Neural crest cell (in vitro differentiated cells): ENCODE measurements at regions not wholly inside any gene's neighbourhood (a gene's known extent, or its start where the extent isn't known, plus 50 kb on each side); places are given as distances from the start of the nearest gene placed in this dataset.
A peak's percentile ranks its signal among the peaks of the same experiment; 100 is the strongest.

Experiments
- DNase-seq: peaks from one replicate; pipeline ENCODE4 v3.0.0; 2021; ENCODE audit warnings: low read depth, mixed read lengths, low spot score
- H3K27ac Mint-ChIP-seq: one replicate; pipeline ENCODE4 v1.8.0; 2021; ENCODE audit warnings: mild to moderate bottlenecking, mixed read lengths; ENCODE audit not compliant: unreplicated experiment
- H3K27me3 Mint-ChIP-seq: 2 replicates; pipeline ENCODE4 v1.8.0; 2021; ENCODE audit warnings: low read depth, mild to moderate bottlenecking, mixed read lengths
- H3K36me3 Mint-ChIP-seq: 2 replicates; pipeline ENCODE4 v1.8.0; 2021; ENCODE audit warnings: low read depth, mild to moderate bottlenecking, mixed read lengths
- H3K4me1 Mint-ChIP-seq: 2 replicates; pipeline ENCODE4 v1.8.0; 2021; ENCODE audit warnings: mixed read lengths
- H3K4me3 Mint-ChIP-seq: one replicate; pipeline ENCODE4 v1.8.0; 2021; ENCODE audit warnings: mild to moderate bottlenecking, mixed read lengths
- H3K9me3 Mint-ChIP-seq: 2 replicates; pipeline ENCODE4 v1.8.0; 2021; ENCODE audit warnings: mixed read lengths
- CTCF ChIP-seq: fragments of 200-600 bp; sonication (generic); conservative IDR thresholded peaks from 2 replicates; pipeline ENCODE4 v1.5.0; 2021; ENCODE audit warnings: antibody characterized with exemption, mild to moderate bottlenecking

GRCh38 chr10:63720072-63720537, 198.9 kb downstream of the REEP3 start:
- DNase-seq: peak; percentile 21
- Mint-ChIP-seq H3K36me3 (no peaks in the 10 kb centered on the region), H3K27ac (no peak overlapping the region), H3K4me1 (peaks cover 26% of the 10 kb centered on the region), H3K4me3 (no peak overlapping the region), H3K27me3 (peaks cover 3% of the 10 kb centered on the region), H3K9me3 (no peaks in the 10 kb centered on the region)
- TF ChIP-seq CTCF: peak; percentile 100

DNA sequence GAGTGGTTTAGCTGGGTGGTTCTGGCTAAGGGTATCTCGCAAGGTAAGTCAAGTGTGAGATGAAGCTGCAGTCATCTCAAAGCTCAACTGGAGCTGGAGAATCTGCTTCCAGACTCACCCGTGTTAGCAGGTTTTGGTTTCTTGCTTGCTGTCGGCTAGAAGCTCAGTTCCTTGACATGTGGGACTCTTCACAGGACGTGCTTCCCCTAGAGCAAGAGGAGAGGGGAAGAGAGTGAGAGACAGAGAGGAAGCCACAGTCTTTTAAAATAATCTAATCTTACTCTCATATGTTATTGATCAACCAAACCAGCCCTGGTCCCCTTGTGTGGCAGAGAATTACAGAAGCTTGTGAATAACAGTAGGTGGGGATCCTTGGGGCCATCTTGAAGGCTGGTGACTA, 199.5 kb downstream of the REEP3 start:
- Mint-ChIP-seq H3K4me3 (no peak overlapping the region), H3K9me3 (no peaks in the 10 kb centered on the region), H3K27ac (no peak overlapping the region)

GRCh38 chr10:63722537-63722936, 201.3 kb downstream of the REEP3 start:
- H3K9me3 Mint-ChIP-seq: no peaks in the 10 kb centered on the region
- no peaks in the 10 kb centered on the region for H3K36me3 Mint-ChIP-seq
- H3K4me3 Mint-ChIP-seq: no peak overlapping the region
- H3K4me1 Mint-ChIP-seq: peaks cover 9% of the 10 kb centered on the region
- H3K27me3 Mint-ChIP-seq: peaks cover 3% of the 10 kb centered on the region
- no peak for DNase-seq
- TF ChIP-seq CTCF: no peak
- no peak overlapping the region for H3K27ac Mint-ChIP-seq

More for the DNA sequence above, 199.5 kb downstream of the REEP3 start:
- Mint-ChIP-seq H3K4me1 (peaks cover 26% of the 10 kb centered on the region), H3K36me3 (no peaks in the 10 kb centered on the region), H3K27me3 (peaks cover 3% of the 10 kb centered on the region)
- no peak for TF ChIP-seq CTCF
- no peak for DNase-seq

GRCh38 chr10:63723320-63723719, 202.1 kb downstream of the REEP3 start:
- TF ChIP-seq CTCF: no peak
- Mint-ChIP-seq H3K9me3 (no peaks in the 10 kb centered on the region), H3K27ac (no peak overlapping the region), H3K36me3 (no peaks in the 10 kb centered on the region), H3K27me3 (peaks cover 3% of the 10 kb centered on the region), H3K4me3 (no peak overlapping the region), H3K4me1 (peaks cover 3% of the 10 kb centered on the region)
- DNase-seq: no peak

DNA sequence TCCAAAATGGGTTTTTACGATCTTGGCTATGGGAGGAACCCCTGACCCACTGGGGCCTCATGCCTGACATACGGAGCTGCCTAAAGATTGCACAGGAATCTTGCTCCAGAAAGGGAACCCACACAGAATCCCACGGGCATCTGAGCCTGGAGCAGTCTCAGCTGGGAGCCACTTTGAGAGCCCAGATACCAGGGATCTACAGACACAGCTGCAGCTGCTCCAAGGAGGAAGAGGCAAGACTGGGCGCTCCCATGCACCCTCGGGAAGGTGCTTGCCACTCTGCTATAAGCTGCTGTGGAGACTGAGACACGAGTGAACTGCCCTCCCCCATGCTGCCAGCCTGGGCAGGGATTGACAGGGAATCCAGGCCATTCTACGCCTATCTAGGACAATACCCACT, 202.5 kb downstream of the REEP3 start:
- Mint-ChIP-seq H3K4me1 (no peaks in the 10 kb centered on the region), H3K27me3 (peaks cover 3% of the 10 kb centered on the region), H3K9me3 (no peaks in the 10 kb centered on the region), H3K4me3 (no peak overlapping the region), H3K36me3 (no peaks in the 10 kb centered on the region), H3K27ac (no peak overlapping the region)
- no peak for TF ChIP-seq CTCF
- DNase-seq: no peak

- H3K27ac Mint-ChIP-seq: no peak overlapping the region
- H3K4me1 Mint-ChIP-seq: no peaks in the 10 kb centered on the region
- H3K9me3 Mint-ChIP-seq: no peaks in the 10 kb centered on the region
- peaks cover 3% of the 10 kb centered on the region for H3K27me3 Mint-ChIP-seq
- H3K36me3 Mint-ChIP-seq: no peaks in the 10 kb centered on the region
- no peak overlapping the region for H3K4me3 Mint-ChIP-seq
- TF ChIP-seq CTCF: peak; percentile 28
- no peak for DNase-seq
These were observed 203.7 kb downstream of the REEP3 start for GRCh38 chr10:63724922-63725321.
